GM19395 (cell line): ENCODE measurements at regions not wholly inside any gene's neighbourhood (a gene's known extent, or its start where the extent isn't known, plus 50 kb on each side); places are given as distances from the start of the nearest gene placed in this dataset.

Experiments used
- ATAC-seq: cut with Tn5 transposase; IDR thresholded peaks from one replicate; pipeline ENCODE4 v1.9.1; 2021; ENCODE audit warnings: mild to moderate bottlenecking, moderate library complexity; ENCODE audit not compliant: unreplicated experiment

DNA sequence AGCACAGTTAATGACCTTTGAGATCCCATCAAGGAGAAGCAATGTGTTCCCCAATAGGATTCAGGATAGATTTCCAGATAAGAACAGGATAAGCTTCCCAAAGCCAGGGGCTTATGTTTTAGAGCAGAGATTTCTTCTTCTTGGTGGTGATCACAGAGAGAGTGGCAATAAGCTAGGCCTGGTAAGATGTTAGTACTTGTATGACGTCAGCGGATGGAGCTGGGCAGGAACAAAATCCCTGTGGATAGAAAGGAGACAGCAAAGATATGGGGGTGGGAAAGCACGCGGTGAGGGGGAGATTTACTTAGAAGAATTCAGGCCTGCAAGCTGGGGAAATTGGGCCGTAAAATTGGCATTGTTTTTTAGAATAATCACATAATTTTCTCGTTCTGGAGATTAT is 323.0 kb downstream of the MTX2 start:
- ATAC-seq: no peak

DNA sequence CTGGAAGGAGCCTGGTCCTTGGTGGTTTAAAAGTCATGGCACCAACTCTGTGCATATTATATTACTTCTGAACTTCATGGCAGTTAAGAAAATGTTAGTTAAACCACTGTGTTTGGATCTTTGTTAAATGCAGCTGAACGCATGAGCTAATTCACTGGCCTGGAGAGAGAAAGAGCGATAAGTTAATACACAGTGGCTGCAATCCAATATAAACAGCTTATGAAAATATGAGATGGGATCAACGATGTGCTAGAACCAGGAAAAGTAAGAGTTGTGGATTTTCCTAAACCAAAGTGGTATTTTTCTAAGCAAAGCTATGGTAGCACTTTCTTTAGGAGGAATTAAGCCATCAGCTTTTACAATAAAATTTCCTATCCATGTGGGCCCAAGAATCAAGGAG is 326.7 kb downstream of the MTX2 start:
- ATAC-seq: no peak

DNA sequence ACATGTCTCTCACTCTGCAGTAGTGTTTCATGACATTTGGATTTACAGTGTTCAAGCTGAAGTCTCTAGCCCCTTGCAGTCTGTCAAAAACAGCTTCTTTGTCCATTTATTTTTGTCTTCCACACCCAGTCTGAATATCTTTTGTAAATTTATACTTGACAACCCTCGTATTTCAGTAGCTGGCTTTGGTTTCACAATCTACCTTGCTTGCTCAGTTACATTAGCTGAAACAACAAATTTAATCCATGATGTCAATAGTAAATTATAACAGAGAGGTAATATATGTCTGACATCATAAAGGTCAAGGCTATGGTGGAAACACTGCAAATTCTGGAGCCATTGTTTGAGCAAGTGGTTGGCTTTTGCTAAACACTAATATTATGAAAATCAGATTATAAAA is 328.7 kb downstream of the MTX2 start:
- ATAC-seq: no peak

DNA sequence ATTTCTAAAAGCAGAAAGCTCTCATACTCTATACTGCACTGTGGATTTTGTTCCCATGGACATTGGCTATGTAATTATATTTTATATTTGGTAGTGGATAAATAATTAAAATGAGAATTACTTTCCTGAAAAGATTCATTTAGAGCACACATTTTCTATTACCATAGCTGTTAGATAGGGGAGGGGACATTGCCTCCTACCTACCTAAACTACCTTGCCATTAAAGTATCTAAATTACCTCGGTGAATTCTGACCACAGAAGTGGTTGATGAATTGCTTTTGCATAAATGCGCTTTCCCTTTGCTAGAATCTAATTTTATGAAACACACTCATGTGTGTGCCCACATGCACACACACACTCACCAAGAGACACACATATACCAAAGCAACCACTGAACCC is 329.1 kb downstream of the MTX2 start:
- ATAC-seq: no peak

DNA sequence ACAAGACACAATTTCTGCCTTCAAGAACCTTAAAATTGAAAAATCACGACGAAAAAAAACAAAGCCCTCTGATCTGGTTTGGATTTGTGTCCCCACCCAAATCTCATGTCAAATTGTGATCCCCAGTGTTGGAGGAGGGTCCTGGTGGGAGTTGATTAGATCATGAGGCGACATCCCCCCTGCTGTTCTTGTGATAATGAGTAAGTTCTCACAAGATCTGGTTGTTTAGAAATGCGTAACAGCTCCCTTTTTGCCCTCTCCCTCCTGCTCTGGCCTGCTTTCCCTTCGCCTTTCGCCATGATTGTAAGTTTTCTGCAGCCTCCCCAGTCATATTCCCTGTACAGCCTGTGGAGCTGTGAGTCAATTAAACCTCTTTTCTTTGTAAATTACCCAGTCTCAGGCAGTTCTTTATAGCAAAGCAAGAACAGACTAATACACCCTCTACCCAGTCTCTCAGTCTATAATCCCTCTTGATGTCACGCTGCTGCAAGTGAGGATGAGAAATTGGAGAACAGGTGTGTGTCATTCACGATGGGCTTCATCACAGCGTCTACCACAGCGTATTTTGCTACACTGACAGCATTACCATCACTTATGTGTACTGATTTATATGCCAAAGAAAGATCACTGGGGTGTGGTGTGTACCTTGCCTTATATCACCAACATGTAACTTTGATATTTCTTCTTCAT is 330.7 kb downstream of the MTX2 start:
- ATAC-seq: no peak

DNA sequence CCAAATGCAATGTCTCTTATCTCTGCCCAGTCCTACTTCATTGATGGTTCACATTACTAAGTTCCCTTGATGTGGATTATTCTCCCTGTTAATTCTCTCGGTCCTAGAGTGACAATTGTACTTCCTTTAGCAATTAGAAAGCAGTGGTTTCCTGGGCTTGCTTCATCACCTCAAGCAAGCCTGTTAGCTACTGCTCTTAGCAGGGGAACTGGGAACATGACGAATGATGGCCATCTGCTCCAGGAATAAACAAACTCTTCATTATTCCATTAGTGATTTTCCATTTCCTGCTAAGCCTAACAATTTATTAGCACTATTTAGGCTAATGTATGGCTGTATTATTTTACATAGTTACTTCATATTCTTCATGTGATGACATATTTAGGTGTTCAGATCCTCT is 331.8 kb downstream of the MTX2 start:
- no peak for ATAC-seq

DNA sequence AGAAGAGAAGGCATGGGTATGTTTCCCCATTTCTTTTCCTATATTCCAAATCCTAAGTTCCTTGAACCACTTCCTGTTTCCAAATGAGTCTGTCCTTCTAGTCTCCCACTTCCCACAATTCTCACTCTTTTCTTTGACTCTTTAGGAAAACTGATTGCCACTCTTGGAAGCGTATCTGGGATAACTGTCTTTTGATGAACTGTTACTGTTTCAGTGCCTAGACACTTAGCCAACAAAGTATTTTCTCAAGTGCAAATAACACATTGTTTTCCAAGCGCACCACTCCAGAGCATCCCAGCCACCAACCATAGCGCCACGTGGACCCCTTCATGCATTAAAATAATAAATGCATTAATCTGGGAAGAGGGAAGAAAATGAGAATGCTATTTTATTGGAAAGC is 342.8 kb downstream of the MTX2 start:
- no peak for ATAC-seq

DNA sequence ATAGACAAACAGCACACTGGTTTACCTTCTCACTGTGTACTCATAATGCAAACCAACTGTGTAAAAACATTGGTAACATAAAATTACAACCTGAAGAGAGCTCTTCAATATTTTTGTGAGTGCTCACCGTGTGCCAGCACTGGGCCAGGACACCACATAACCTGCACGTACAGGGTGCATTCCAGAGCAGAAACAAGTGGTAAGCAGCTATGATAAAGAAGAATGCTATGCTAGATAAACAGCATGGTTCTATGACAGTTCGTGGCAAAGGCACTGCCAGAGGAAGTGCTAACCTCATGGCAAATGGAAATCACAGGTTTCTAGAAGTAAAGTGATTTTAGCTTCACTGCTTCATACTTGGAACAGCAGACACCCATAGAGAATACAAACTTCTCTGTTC is 343.5 kb downstream of the MTX2 start:
- no peak for ATAC-seq

DNA sequence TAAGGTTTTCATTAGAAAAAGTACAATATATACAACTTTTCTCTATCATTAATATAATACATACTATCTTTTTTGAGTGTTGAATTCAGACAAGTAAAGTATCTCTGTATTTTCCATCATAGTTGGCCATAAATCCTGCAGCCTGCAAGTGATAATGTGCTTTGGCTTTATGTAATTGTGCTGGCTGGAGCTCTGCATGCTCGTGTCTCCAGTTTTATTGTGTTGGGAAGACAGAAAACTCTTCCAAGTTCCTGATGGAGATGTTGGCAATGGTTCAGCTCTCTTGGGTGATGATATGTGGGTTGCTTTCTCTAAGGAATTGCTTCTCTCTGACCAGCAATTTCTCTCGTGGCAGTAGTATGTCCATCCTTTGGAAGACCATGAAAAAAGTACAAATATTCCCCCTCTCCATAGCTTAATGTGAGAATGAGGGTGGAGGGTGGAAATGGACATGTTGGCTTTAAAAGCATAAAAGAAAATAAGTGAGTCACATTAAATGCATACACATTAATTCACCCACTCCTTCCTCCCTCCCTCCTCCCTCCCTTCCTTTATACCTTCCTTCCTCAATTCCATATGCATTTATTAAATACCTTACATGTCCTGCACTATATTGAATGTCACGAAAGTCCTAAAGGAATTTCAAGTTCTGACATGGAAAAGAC is 344.2 kb downstream of the MTX2 start:
- no peak for ATAC-seq

DNA sequence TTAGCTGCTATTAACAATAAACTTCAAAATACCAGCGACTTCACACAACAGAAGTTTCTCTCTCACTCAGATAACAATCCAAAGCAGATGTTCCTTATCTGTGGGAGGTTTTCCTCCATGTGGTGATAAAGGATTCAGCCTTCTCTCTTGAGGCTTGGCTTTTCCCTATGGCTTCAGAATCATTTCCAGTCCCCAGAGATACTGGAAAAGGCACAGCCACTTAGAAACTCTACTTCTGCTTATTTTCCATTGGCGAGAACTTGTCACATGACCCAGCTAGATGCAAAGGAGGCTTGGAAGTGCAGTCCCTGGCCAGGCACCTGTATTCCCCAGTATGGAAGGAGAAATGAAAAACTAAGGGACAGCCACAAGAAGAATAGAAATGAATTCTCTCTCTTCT is 344.8 kb downstream of the MTX2 start:
- ATAC-seq: no peak

DNA sequence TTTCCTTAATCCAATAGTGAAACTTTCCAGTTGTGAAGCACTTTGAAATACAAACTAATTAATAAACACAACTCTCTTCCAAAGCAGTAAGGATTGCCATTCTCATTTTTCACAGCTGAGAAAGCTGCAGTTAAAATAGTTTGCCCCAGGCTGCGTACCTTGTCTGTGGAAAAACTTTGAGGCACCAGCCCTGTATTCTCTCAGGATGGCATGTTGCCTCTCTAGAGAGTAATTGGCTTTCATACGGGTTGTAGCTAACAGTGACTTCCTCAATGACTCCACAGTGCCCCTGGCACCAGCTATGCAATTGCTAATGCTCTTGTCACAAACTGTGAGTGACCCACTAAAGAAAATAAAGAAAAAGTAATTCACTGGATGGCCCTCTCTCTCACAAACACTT is 345.7 kb downstream of the MTX2 start:
- no peak for ATAC-seq

DNA sequence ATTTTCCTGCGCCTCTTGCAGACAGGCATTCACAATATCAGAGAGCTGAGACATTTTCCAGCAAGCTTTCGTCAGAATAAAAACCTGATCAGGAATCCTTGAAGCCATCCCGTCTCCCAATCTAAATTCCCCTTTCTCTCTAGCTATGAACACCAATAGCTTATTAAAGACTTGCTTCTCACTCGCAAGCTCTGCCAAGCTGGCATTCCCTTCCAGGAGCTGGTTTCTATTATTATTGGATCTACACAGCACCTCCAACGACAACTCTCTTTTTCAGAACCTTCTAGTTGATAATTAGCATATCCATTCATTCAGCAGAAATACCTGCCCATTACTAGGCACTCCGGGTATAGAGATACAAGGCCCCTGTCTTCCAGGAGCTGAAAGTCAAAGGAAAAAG is 350.3 kb downstream of the MTX2 start:
- ATAC-seq: no peak

DNA sequence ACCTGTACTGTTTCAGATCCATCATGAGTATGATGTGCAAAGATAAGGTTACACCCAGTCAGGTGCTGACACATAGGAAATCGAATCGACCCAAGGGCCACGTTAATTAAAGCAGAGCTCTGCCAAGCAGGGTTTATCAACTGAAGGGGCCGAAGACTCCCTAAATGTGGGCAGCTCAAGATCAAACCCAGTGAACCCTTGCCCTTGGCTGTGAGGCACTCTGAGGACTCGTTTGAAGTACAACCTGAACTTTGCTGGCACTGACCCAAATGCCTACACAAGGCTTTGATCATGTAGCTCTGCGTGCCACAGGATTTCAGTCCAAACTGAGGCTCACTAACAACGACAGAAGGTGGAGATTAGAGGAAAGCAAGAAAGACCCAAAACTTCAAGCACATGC is 352.1 kb downstream of the MTX2 start:
- no peak for ATAC-seq

DNA sequence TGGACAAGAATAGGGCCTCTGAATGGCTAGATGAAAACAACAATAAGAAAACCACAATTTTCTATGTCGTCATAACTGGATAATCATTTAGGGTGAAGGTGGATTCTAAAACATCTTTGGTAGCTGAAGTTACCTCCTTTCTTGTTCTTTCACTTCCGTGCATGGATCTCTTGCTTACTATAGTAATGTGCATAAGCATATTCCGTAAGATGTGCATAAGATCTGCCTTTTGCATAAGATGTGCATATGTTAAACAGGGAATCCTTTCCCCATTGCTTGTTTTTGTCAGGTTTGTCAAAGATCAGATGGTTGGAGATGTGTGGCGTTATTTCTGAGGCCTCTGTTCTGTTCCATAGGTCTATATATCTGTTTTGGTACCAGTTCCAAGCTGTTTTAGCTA is 353.6 kb downstream of the MTX2 start:
- ATAC-seq: no peak

DNA sequence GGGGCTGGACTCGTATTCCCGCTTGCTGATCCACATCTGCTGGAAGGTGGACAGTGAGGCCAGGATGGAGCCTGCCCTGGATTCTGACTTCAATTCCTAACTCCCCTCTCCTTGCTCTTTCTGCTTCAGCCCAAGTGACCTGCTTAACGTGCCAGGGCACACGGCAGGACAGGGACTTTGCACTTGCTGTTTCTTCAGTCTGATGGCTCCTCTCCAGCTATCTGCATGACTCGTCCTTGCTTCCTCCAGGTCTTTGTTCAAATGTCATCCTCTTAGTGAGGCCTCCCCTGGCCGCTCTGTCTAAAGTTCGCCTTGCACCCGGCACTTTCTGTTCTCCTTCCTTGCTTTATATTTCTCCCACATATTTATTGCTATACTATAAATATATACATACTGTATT is 357.6 kb downstream of the MTX2 start:
- ATAC-seq: no peak

DNA sequence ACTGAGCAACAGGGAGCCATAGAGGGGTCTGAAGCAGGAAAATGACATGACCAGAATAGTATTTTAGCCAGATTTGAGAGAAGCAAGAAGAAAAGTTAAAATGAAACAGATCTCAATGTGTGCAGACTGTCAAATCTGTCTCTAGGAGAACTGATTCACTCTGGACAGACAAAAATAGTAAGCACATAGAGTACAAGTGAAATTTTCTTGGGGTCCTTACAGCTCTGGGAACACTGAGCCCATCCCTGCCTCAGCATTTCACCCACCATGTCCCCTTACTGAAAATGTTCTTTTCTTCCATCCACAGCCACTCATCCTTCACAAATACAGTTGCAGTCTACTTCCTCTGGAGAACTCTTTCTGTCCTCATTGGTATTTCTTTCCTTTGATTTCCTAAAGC is 359.2 kb downstream of the MTX2 start:
- ATAC-seq: no peak

DNA sequence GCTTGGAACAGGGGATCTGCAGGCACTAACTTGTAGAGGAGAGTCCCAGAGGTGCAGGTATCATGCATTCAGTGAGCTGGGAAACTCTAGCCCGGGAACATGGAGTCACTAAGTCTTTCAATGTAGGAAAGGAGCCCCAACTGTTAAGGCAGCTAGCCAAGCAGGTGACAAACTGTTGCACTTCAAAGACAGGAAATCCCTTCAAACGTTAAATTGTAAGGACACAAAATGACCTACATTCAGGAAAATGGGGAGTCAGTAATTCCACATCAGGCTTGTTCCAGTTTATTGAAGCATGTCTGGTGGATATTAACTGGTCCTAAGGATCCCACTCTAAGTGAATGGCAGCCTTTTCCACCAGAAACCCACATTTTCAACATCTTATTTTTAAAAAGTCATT is 364.5 kb downstream of the MTX2 start:
- no peak for ATAC-seq

DNA sequence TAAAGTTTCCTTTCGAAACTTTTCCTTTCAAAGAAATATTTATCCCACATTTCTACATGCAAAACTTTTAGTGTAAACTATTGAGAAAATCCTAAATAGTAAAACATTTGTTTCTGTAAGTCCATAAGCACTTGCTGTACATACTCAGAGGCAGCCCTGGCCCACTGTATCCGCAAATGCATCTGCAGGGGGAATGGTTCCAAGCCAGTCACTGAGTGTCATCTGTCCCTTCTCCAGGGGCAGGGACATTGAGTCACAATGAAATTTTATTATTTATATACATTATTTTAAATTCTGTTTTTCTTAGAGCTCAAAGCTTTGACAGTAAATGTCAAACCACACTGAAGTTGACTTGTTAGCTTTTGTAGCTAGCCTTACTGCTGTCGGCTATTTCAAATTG is 367.2 kb downstream of the MTX2 start:
- no peak for ATAC-seq

DNA sequence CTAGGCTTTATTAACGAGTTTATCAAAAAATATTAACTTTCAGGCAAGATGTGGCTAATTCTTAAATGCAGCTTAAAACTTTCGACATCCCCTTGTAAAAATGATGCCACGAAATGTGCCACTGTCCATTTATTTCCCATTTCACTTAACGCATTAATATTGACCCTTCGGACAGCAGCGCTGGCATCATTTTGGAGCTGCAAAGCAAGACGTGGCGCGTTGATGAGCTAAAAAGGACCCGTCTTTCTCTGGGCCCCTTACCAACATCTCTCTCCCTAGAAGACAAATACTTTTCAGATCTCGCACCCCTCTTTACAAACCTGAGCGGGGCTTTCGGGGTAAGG is 367.9 kb downstream of the MTX2 start:
- ATAC-seq: no peak

DNA sequence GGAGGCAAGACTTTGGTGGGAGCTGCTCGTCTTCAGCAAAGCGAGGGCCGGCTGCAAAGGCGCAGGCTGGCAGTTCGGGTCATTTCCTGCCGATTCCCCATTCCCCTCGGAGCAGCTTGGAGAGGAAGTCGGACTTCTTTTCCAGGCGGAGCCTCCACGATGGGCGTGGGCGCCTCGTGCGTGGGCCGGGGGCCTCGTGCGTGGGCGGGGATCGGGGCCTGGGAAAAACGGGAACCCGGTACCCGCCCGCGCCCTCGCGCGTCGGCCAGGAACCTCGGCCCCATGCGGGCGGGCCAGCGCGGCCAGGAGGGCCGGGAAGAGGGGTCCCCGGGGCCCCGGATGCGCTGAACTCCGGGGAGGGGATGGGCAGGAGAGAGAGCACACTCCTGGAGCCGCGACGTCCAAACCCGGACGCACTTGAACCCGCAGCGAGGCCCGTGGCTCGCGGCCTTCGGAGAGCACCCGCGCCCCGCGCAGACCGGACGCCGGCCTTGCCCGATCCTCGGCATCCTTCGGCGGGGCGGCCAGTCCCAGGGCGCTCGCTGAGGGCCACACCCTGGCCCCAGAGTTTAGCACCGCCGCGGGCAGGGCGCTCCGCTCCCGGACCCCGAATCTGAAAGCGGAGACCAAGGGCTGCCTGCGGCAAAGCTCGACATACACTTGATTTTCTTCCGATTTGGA is 368.4 kb downstream of the MTX2 start:
- peak; percentile 45 for ATAC-seq

DNA sequence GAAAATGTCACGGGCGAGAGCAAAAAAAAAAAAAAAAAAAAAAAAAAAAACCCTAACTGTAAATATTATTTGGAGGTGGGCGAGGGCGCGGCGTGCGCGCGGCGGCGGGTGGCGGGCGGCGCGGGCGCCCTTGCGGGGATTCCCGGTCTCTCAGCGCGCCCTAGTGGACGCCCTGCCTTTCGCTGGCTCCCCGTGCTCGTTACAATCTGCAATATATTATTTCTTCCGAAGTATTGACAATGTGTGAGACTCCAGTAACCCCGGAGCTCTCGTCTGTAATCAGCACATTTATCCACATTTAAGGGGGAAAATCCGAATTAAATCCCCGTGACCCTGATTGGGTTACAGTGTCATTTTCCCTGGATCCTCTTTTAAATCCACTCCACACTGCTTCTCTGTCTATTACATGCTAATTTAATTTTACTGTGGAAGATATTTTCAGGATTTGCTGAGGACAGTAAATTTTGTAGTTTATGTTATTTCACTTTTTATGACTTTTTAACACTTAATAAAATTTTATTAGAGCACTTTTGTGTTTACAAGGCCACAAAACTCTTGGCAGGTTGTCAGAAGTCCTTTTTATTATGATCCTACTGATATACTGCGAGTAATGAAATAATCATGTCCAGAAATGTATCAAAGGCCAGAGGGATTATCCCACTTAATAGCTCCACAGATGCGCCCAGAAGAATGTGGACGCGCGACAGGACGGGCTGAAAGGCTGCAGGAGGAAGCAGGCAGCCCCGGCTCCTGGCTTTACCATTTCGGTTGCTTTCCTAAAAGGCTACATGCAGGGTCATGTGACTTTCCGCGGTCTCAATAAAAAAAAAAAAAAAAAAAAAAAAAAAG is 369.1 kb downstream of the MTX2 start:
- peak; percentile 79 for ATAC-seq

DNA sequence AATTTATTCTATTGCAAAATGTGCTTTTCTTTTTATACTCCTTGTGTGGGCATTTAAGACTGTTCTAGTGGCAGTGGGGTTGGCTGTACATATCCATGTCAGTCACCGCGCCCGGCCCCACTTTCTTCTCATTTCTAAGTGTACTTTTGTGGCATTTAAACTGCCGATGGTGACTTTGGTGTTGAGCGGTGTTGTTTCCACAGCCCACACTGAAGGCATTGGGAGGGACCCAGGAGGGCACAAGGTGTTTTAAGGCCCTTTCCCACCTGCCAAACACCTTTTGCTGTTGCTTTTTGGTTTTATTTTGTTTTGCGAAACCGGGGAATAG is 369.7 kb downstream of the MTX2 start:
- ATAC-seq: no peak
